Tibial nerve (tissue), 4 donors: ENCODE measurements at regions not wholly inside any gene's neighbourhood (a gene's known extent, or its start where the extent isn't known, plus 50 kb on each side); places are given as distances from the start of the nearest gene placed in this dataset.

ENCODE experiments used
- EP300 ChIP-seq, 2 donors: sonication (generic); formaldehyde crosslinking; IDR thresholded peaks; one replicate each; pipeline ENCODE4 v1.6.1; 2017; ENCODE audit warnings: antibody characterized with exemption in 2 of 2, mild to moderate bottlenecking in 1 of 2
- POLR2A ChIP-seq, 2 donors: fragments of 450-650 bp; IDR thresholded peaks; one replicate each; pipeline ENCODE4 v1.6.1; 2017; ENCODE audit warnings: antibody characterized with exemption in 2 of 2, mild to moderate bottlenecking in 2 of 2, moderate library complexity in 2 of 2
- TF ChIP-seq, protein P1 (sequence below), 5 experiments: fragments of 200-600 bp in 3 of 5; fragments of 450-650 bp in 2 of 5; sonication (generic) in 3 of 5; IDR thresholded peaks; one replicate each; pipeline ENCODE4 v1.5.1; 2016 to 2019; ENCODE audit warnings: antibody characterized with exemption in 5 of 5, mild to moderate bottlenecking in 3 of 5, moderate library complexity in 2 of 5

GRCh38 chr3:159608311-159608710 lies 380.3 kb upstream of the IL12A start:
- TF ChIP-seq POLR2A (IDR thresholded peaks at IDR 0.05) = no peak
- TF ChIP-seq, protein P1, sequence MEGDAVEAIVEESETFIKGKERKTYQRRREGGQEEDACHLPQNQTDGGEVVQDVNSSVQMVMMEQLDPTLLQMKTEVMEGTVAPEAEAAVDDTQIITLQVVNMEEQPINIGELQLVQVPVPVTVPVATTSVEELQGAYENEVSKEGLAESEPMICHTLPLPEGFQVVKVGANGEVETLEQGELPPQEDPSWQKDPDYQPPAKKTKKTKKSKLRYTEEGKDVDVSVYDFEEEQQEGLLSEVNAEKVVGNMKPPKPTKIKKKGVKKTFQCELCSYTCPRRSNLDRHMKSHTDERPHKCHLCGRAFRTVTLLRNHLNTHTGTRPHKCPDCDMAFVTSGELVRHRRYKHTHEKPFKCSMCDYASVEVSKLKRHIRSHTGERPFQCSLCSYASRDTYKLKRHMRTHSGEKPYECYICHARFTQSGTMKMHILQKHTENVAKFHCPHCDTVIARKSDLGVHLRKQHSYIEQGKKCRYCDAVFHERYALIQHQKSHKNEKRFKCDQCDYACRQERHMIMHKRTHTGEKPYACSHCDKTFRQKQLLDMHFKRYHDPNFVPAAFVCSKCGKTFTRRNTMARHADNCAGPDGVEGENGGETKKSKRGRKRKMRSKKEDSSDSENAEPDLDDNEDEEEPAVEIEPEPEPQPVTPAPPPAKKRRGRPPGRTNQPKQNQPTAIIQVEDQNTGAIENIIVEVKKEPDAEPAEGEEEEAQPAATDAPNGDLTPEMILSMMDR (IDR thresholded peaks at IDR 0.05) = no peak
- no peak for TF ChIP-seq EP300 (IDR thresholded peaks at IDR 0.05)
